ENCODE measurements at regions not wholly inside any gene's neighbourhood (a gene's known extent, or its start where the extent isn't known, plus 50 kb on each side); places are given as distances from the start of the nearest gene placed in this dataset.

DNA sequence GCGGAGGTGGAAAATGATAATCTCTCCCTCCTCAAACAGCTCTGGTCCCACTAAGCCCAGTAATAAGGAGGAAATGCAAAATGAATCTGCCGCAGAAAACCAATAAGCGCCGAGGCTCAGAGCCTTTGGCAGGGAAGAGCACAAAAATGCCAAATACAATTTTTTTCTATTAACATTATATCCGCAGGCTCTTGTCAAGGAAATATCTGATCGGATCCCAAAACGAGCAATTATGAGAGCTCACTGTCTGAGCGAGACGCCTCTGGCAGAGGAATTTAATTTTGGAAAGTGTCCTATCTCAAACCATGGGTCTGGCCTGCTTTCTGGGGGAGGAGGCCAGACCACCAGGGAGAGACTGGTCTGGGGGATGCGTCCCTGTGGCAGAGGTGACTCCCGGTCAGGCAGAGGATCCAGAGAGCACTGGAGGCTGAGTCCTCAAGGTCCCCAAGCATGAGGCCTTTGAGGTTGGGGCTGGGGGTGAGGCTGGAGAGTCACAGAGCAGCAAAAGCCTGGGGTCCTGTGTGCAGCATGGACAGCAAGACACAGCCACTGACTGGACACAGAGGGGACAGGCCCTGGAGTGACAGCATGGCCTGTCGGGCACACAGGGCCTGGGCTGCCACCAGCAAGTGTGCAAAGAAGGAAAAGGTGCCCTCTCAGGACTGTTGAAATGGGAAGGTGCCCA, 342.8 kb upstream of the SFSWAP start:
- TF ChIP-seq, protein P1, sequence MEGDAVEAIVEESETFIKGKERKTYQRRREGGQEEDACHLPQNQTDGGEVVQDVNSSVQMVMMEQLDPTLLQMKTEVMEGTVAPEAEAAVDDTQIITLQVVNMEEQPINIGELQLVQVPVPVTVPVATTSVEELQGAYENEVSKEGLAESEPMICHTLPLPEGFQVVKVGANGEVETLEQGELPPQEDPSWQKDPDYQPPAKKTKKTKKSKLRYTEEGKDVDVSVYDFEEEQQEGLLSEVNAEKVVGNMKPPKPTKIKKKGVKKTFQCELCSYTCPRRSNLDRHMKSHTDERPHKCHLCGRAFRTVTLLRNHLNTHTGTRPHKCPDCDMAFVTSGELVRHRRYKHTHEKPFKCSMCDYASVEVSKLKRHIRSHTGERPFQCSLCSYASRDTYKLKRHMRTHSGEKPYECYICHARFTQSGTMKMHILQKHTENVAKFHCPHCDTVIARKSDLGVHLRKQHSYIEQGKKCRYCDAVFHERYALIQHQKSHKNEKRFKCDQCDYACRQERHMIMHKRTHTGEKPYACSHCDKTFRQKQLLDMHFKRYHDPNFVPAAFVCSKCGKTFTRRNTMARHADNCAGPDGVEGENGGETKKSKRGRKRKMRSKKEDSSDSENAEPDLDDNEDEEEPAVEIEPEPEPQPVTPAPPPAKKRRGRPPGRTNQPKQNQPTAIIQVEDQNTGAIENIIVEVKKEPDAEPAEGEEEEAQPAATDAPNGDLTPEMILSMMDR (conservative IDR thresholded peaks at IDR 0.05), result no peak
- no peak for TF ChIP-seq ZFX (IDR thresholded peaks at IDR 0.05)
